Breast epithelium (tissue), 4 donors: ENCODE measurements at regions not wholly inside any gene's neighbourhood (a gene's known extent, or its start where the extent isn't known, plus 50 kb on each side); places are given as distances from the start of the nearest gene placed in this dataset.

Experiments
- DNase-seq, 2 donors: peaks; one replicate each; pipeline ENCODE4 v3.0.0-alpha.2; 2019; ENCODE audit warnings: low spot score in 2 of 2
- H3K27ac ChIP-seq, 2 donors: fragments of 200-600 bp; sonication (generic) in 1 of 2; one replicate each; pipeline ENCODE4 v1.5.1; 2016 to 2019; ENCODE audit warnings: mild to moderate bottlenecking in 1 of 2
- H3K27me3 ChIP-seq, 2 donors: fragments of 200-600 bp; sonication (generic) in 1 of 2; one replicate each; pipeline versions ENCODE4 v1.5.1 to v1.6.0; 2017 to 2019; ENCODE audit warnings: control low read depth in 1 of 2, mild to moderate bottlenecking in 1 of 2
- H3K36me3 ChIP-seq: fragments of 200-600 bp; one replicate; pipeline ENCODE4 v1.5.1; 2019
- H3K4me1 ChIP-seq, 2 donors: fragments of 200-600 bp; sonication (generic); one replicate each; pipeline ENCODE4 v1.5.1; 2016 to 2019; ENCODE audit warnings: control low read depth in 1 of 2
- H3K4me3 ChIP-seq, 3 donors: fragments of 200-600 bp; sonication (generic); 1 replicate in 2 of 3; 2 replicates in 1 of 3; pipeline ENCODE4 v1.5.1; 2016 to 2019; ENCODE audit warnings: mild to moderate bottlenecking in 3 of 3, moderate library complexity in 2 of 3
- H3K9me3 ChIP-seq, 2 donors: fragments of 200-600 bp; sonication (generic) in 1 of 2; one replicate each; pipeline ENCODE4 v1.5.1; 2016 to 2019; ENCODE audit warnings: control low read depth in 1 of 2
- POLR2A ChIP-seq: fragments of 450-650 bp; IDR thresholded peaks from one replicate; pipeline ENCODE4 v1.6.1; 2016; ENCODE audit warnings: antibody characterized with exemption, mild to moderate bottlenecking, moderate library complexity
- POLR2AphosphoS5 ChIP-seq, 3 donors: sonication (generic); formaldehyde crosslinking; IDR thresholded peaks; one replicate each; pipeline ENCODE4 v1.6.1; 2017; ENCODE audit warnings: antibody characterized with exemption in 3 of 3
- intact Hi-C: fragments of 100-400 bp; cut with DNase I; formaldehyde crosslinking; loops from one replicate; pipeline ENCODE4 v1.15.1; 2023; ENCODE audit warnings: low total_unique reads
- TF ChIP-seq, protein P1 (sequence below), 3 donors: fragments of 450-650 bp; IDR thresholded peaks; one replicate each; pipeline ENCODE4 v1.5.1; 2016 to 2017; ENCODE audit warnings: antibody characterized with exemption in 3 of 3, mild to moderate bottlenecking in 3 of 3, moderate library complexity in 3 of 3

DNA sequence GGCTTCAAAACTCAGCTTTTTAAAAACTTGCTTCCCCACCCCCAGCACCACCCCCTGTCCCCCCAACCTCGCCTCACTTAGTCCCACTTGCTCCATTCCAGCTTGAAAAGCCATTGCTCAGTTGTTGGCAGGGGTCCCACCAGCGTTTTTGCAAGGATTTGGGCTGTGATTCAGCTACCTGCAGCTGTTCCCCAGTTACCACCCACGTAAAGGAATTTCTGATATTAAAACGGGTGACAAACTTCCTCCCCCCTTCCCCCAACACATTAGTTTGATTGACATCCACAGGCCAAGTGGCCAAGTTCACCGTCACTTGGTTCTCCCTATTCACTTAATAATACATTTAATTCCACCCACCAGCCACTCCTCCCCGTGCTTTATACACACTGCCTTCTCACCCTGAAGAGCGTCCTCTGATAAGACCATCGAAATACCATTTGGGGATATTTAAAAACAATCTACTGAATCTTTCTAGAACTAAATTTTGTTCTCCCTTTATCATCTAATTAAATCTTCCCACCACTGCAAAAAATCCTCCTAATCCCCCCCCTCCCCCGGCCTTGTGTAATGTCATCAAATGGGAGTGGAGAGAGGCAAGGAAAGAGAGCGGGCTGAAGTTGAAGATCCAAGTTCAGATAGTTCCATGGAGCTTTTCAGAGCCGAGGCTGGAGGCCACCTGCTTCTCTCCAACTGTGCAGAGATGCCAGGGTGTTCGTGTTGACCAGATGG is 55.1 kb downstream of the SOX9 start:
- TF ChIP-seq POLR2A (no peak), POLR2AphosphoS5 (IDR thresholded peaks at IDR 0.05) (no peak)
- TF ChIP-seq, protein P1, sequence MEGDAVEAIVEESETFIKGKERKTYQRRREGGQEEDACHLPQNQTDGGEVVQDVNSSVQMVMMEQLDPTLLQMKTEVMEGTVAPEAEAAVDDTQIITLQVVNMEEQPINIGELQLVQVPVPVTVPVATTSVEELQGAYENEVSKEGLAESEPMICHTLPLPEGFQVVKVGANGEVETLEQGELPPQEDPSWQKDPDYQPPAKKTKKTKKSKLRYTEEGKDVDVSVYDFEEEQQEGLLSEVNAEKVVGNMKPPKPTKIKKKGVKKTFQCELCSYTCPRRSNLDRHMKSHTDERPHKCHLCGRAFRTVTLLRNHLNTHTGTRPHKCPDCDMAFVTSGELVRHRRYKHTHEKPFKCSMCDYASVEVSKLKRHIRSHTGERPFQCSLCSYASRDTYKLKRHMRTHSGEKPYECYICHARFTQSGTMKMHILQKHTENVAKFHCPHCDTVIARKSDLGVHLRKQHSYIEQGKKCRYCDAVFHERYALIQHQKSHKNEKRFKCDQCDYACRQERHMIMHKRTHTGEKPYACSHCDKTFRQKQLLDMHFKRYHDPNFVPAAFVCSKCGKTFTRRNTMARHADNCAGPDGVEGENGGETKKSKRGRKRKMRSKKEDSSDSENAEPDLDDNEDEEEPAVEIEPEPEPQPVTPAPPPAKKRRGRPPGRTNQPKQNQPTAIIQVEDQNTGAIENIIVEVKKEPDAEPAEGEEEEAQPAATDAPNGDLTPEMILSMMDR (IDR thresholded peaks at IDR 0.05), result no peak
- Histone ChIP-seq H3K4me3 (no peak overlapping the region), H3K27me3 (no peaks in the 10 kb centered on the region), H3K9me3 (no peaks in the 10 kb centered on the region), H3K27ac (no peak overlapping the region), H3K4me1 (no peaks in the 10 kb centered on the region), H3K36me3 (no peaks in the 10 kb centered on the region)
- DNase-seq, result no peak
- intact Hi-C loops, result no loop called here

GRCh38 chr17:72176516-72176851 is 55.7 kb downstream of the SOX9 start:
- no peaks in the 10 kb centered on the region for H3K36me3 ChIP-seq
- no peak for DNase-seq
- intact Hi-C loops, result no loop called here
- no peaks in the 10 kb centered on the region for H3K4me1 ChIP-seq
- H3K9me3 ChIP-seq, result no peaks in the 10 kb centered on the region
- H3K27ac ChIP-seq, result no peak overlapping the region
- no peaks in the 10 kb centered on the region for H3K27me3 ChIP-seq
- H3K4me3 ChIP-seq, result no peak overlapping the region
- TF ChIP-seq POLR2AphosphoS5 (IDR thresholded peaks at IDR 0.05), result no peak
- TF ChIP-seq, protein P1 (IDR thresholded peaks at IDR 0.05), result no peak
- no peak for TF ChIP-seq POLR2A

DNA sequence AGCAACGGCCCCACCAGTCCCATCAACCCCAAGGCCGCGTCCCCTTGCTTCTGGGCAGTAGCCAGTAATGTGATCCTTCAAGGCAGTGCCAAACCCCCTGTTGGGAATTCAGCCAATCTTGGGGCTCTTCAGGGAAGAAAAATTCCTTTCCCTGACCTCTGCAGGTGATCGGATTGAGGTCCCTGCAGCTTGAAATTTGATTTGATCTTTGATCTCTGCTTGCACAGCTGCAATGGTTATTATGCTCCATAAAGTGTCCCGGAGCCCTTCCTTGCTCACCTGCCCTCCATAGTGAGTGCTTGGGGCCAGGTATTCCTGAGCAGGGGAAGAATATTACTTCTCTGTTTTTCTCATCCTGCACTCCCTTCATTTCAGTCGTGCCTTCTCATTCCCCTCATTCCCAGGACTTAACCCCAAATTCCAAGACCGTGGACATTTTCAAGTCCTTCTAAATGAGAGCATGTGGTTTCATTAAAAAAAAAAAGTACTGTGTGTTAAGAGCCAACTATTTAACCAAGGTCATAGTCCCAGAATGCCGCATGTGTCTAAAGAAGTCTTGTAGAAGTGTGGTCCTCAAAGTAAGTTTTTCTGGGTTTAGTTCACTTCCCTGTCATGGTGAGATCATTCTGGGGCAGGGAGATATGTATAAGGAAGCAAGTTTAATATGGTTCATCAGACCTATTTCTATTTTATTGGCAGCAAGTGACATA is 56.3 kb downstream of the SOX9 start:
- intact Hi-C loops, result no loop called here
- no peak overlapping the region for H3K27ac ChIP-seq
- H3K9me3 ChIP-seq, result no peaks in the 10 kb centered on the region

GRCh38 chr17:72177738-72178137 is 56.9 kb downstream of the SOX9 start:
- H3K4me1 ChIP-seq, result no peaks in the 10 kb centered on the region

More for the DNA sequence above, 56.3 kb downstream of the SOX9 start:
- H3K4me1 ChIP-seq, result no peaks in the 10 kb centered on the region
- no peaks in the 10 kb centered on the region for H3K36me3 ChIP-seq
- DNase-seq, result no peak
- no peaks in the 10 kb centered on the region for H3K27me3 ChIP-seq
- TF ChIP-seq POLR2A (no peak), POLR2AphosphoS5 (IDR thresholded peaks at IDR 0.05) (no peak)
- TF ChIP-seq, protein P1 (IDR thresholded peaks at IDR 0.05), result no peak
- H3K4me3 ChIP-seq, result no peak overlapping the region

More at GRCh38 chr17:72177738-72178137, 56.9 kb downstream of the SOX9 start:
- no peak for DNase-seq
- no peak overlapping the region for H3K27ac ChIP-seq
- no peaks in the 10 kb centered on the region for H3K9me3 ChIP-seq
- TF ChIP-seq, protein P1 (IDR thresholded peaks at IDR 0.05), result no peak
- no peak for TF ChIP-seq POLR2AphosphoS5 (IDR thresholded peaks at IDR 0.05)
- TF ChIP-seq POLR2A, result no peak
- H3K36me3 ChIP-seq, result no peaks in the 10 kb centered on the region
- H3K27me3 ChIP-seq, result no peaks in the 10 kb centered on the region
- intact Hi-C loops, result no loop called here
- no peak overlapping the region for H3K4me3 ChIP-seq
